ENCODE measurements at regions not wholly inside any gene's neighbourhood (a gene's known extent, or its start where the extent isn't known, plus 50 kb on each side); places are given as distances from the start of the nearest gene placed in this dataset.
A peak's percentile ranks its signal among the peaks of the same experiment; 100 is the strongest.
"Not testable (repeated sequence)": the region's sequence is repeated elsewhere in the genome, so short reads cannot be mapped to it uniquely, and the experiment has no call there.

- Histone ChIP-seq H3K27ac (ENCODE audit: low read length, poor library complexity, severe bottlenecking) (no peak overlapping the region), H2BK12ac (ENCODE audit: low read length in 2 of 2) (no peak overlapping the region), H3K9ac (ENCODE audit: low read length) (no peak overlapping the region), H2AFZ (ENCODE audit: low read depth, low read length) (no peak overlapping the region), H3K27me3 (ENCODE audit: control insufficient read depth in 1 of 2, insufficient read depth in 1 of 2, low read length in 2 of 2) (no peaks in the 10 kb centered on the region), H3K23ac (ENCODE audit: low read length in 2 of 2) (no peak overlapping the region), H3K79me1 (replicated peaks; ENCODE audit: low read length, poor library complexity, severe bottlenecking) (peaks cover 2% of the 10 kb centered on the region), H3K4me2 (ENCODE audit: low read length, poor library complexity, severe bottlenecking) (no peak overlapping the region), H2BK120ac (ENCODE audit: low read depth, low read length) (no peak overlapping the region), H3K4me3 (ENCODE audit: insufficient read depth in 1 of 2, low read depth in 1 of 2, low read length in 2 of 2) (no peak overlapping the region), H3K4me1 (ENCODE audit: control insufficient read depth, insufficient read depth, low read depth, low read length) (peaks cover 7% of the 10 kb centered on the region), H3K9me3 (ENCODE audit: control insufficient read depth, low read length) (no peaks in the 10 kb centered on the region), H4K8ac (ENCODE audit: low read length) (no peak overlapping the region), H4K91ac (ENCODE audit: low read length) (no peak overlapping the region), H3K36me3 (ENCODE audit: control insufficient read depth in 1 of 2, insufficient read depth in 2 of 2, low read depth in 1 of 2, low read length in 2 of 2) (no peaks in the 10 kb centered on the region), H2BK5ac (ENCODE audit: low read depth, low read length, poor library complexity, severe bottlenecking) (no peak overlapping the region), H3K14ac (ENCODE audit: low read length in 2 of 2) (no peak overlapping the region), H2AK5ac (ENCODE audit: low read length, severe bottlenecking) (no peak overlapping the region), H3K18ac (ENCODE audit: low read depth in 1 of 2, low read length in 2 of 2) (no peak overlapping the region), H2BK15ac (ENCODE audit: low read depth, poor library complexity, severe bottlenecking) (no peak overlapping the region), H3K4ac (ENCODE audit: low read depth in 1 of 2, low read length in 2 of 2) (no peak overlapping the region)
- whole genome bisulfite sequencing = 5% methylated on average over 1 of the region's 1 CpG
- DNase-seq = no peak
Measured at GRCh38 chr6:85357651-85358050, 92.2 kb upstream of the NT5E start.

- not testable (repeated sequence) for H2BK120ac ChIP-seq (ENCODE audit: low read depth, low read length); DNase-seq
- no CpG with 5 or more reads among the region's 3 CpGs for WGBS
Measured at GRCh38 chr6:85356743-85357142, 93.1 kb upstream of the NT5E start.

GRCh38 chr6:85355816-85356215 lies 94.1 kb upstream of the NT5E start:
- H2BK15ac ChIP-seq (ENCODE audit: low read depth, poor library complexity, severe bottlenecking) = no peak overlapping the region
- no peaks in the 10 kb centered on the region for H3K36me3 ChIP-seq (ENCODE audit: control insufficient read depth in 1 of 2, insufficient read depth in 2 of 2, low read depth in 1 of 2, low read length in 2 of 2)
- no peak overlapping the region for H3K14ac ChIP-seq (ENCODE audit: low read length in 2 of 2)
- no peak overlapping the region for H3K23ac ChIP-seq (ENCODE audit: low read length in 2 of 2)
- no peak overlapping the region for H3K18ac ChIP-seq (ENCODE audit: low read depth in 1 of 2, low read length in 2 of 2)
- no peak overlapping the region for H3K4ac ChIP-seq (ENCODE audit: low read depth in 1 of 2, low read length in 2 of 2)
- peak overlapping the region; percentile 68 for H2AK5ac ChIP-seq (ENCODE audit: low read length, severe bottlenecking)
- H2BK5ac ChIP-seq (ENCODE audit: low read depth, low read length, poor library complexity, severe bottlenecking) = no peak overlapping the region
- H3K4me1 ChIP-seq (ENCODE audit: control insufficient read depth, insufficient read depth, low read depth, low read length) = peaks cover 2% of the 10 kb centered on the region
- no peak for DNase-seq
- H2BK120ac ChIP-seq (ENCODE audit: low read depth, low read length) = no peak overlapping the region
- no peak overlapping the region for H3K4me2 ChIP-seq (ENCODE audit: low read length, poor library complexity, severe bottlenecking)
- H2AFZ ChIP-seq (ENCODE audit: low read depth, low read length) = no peak overlapping the region
- H4K8ac ChIP-seq (ENCODE audit: low read length) = no peak overlapping the region
- no peaks in the 10 kb centered on the region for H3K27me3 ChIP-seq (ENCODE audit: control insufficient read depth in 1 of 2, insufficient read depth in 1 of 2, low read length in 2 of 2)
- peaks cover 2% of the 10 kb centered on the region for H3K79me1 ChIP-seq (replicated peaks; ENCODE audit: low read length, poor library complexity, severe bottlenecking)
- peak overlapping the region; percentile 77 for H3K9ac ChIP-seq (ENCODE audit: low read length)
- H3K27ac ChIP-seq (ENCODE audit: low read length, poor library complexity, severe bottlenecking) = no peak overlapping the region
- no peak overlapping the region for H2BK12ac ChIP-seq (ENCODE audit: low read length in 2 of 2)
- H4K91ac ChIP-seq (ENCODE audit: low read length) = no peak overlapping the region
- WGBS = 64% methylated on average over 2 of the region's 2 CpGs
- no peak overlapping the region for H3K4me3 ChIP-seq (ENCODE audit: insufficient read depth in 1 of 2, low read depth in 1 of 2, low read length in 2 of 2)
- H3K9me3 ChIP-seq (ENCODE audit: control insufficient read depth, low read length) = no peaks in the 10 kb centered on the region

More at GRCh38 chr6:85356743-85357142, 93.1 kb upstream of the NT5E start:
- not testable (repeated sequence) for H2BK5ac ChIP-seq (ENCODE audit: low read depth, low read length, poor library complexity, severe bottlenecking); H3K9ac ChIP-seq (ENCODE audit: low read length); H2AK5ac ChIP-seq (ENCODE audit: low read length, severe bottlenecking); H3K4me3 ChIP-seq (ENCODE audit: insufficient read depth in 1 of 2, low read depth in 1 of 2, low read length in 2 of 2); H3K23ac ChIP-seq (ENCODE audit: low read length in 2 of 2); H3K9me3 ChIP-seq (ENCODE audit: control insufficient read depth, low read length); H2BK15ac ChIP-seq (ENCODE audit: low read depth, poor library complexity, severe bottlenecking); H2AFZ ChIP-seq (ENCODE audit: low read depth, low read length); H3K4ac ChIP-seq (ENCODE audit: low read depth in 1 of 2, low read length in 2 of 2); H3K27ac ChIP-seq (ENCODE audit: low read length, poor library complexity, severe bottlenecking); H3K4me2 ChIP-seq (ENCODE audit: low read length, poor library complexity, severe bottlenecking); H3K14ac ChIP-seq (ENCODE audit: low read length in 2 of 2); H3K36me3 ChIP-seq (ENCODE audit: control insufficient read depth in 1 of 2, insufficient read depth in 2 of 2, low read depth in 1 of 2, low read length in 2 of 2); H3K79me1 ChIP-seq (replicated peaks; ENCODE audit: low read length, poor library complexity, severe bottlenecking); H4K8ac ChIP-seq (ENCODE audit: low read length); H3K27me3 ChIP-seq (ENCODE audit: control insufficient read depth in 1 of 2, insufficient read depth in 1 of 2, low read length in 2 of 2); H4K91ac ChIP-seq (ENCODE audit: low read length); H3K4me1 ChIP-seq (ENCODE audit: control insufficient read depth, insufficient read depth, low read depth, low read length); H3K18ac ChIP-seq (ENCODE audit: low read depth in 1 of 2, low read length in 2 of 2); H2BK12ac ChIP-seq (ENCODE audit: low read length in 2 of 2)

GRCh38 chr6:85354761-85355618 lies 94.9 kb upstream of the NT5E start:
- Histone ChIP-seq H2AK5ac (ENCODE audit: low read length, severe bottlenecking) (no peak overlapping the region), H2BK5ac (ENCODE audit: low read depth, low read length, poor library complexity, severe bottlenecking) (no peak overlapping the region)

More at GRCh38 chr6:85354761-85355618, 94.9 kb upstream of the NT5E start:
- Histone ChIP-seq H4K91ac (ENCODE audit: low read length) (no peak overlapping the region), H3K18ac (ENCODE audit: low read depth in 1 of 2, low read length in 2 of 2) (no peak overlapping the region), H3K4me2 (ENCODE audit: low read length, poor library complexity, severe bottlenecking) (no peak overlapping the region), H3K79me1 (replicated peaks; ENCODE audit: low read length, poor library complexity, severe bottlenecking) (peaks cover 2% of the 10 kb centered on the region), H3K27ac (ENCODE audit: low read length, poor library complexity, severe bottlenecking) (no peak overlapping the region), H4K8ac (ENCODE audit: low read length) (no peak overlapping the region), H3K9ac (ENCODE audit: low read length) (peak overlapping the region; percentile 77), H3K4me1 (ENCODE audit: control insufficient read depth, insufficient read depth, low read depth, low read length) (peaks cover 4% of the 10 kb centered on the region), H3K23ac (ENCODE audit: low read length in 2 of 2) (no peak overlapping the region), H3K4me3 (ENCODE audit: insufficient read depth in 1 of 2, low read depth in 1 of 2, low read length in 2 of 2) (no peak overlapping the region), H3K27me3 (ENCODE audit: control insufficient read depth in 1 of 2, insufficient read depth in 1 of 2, low read length in 2 of 2) (no peaks in the 10 kb centered on the region), H2BK120ac (ENCODE audit: low read depth, low read length) (no peak overlapping the region), H3K4ac (ENCODE audit: low read depth in 1 of 2, low read length in 2 of 2) (no peak overlapping the region), H3K14ac (ENCODE audit: low read length in 2 of 2) (no peak overlapping the region), H3K36me3 (ENCODE audit: control insufficient read depth in 1 of 2, insufficient read depth in 2 of 2, low read depth in 1 of 2, low read length in 2 of 2) (no peaks in the 10 kb centered on the region), H2BK12ac (ENCODE audit: low read length in 2 of 2) (no peak overlapping the region), H3K9me3 (ENCODE audit: control insufficient read depth, low read length) (no peaks in the 10 kb centered on the region), H2AFZ (ENCODE audit: low read depth, low read length) (no peak overlapping the region), H2BK15ac (ENCODE audit: low read depth, poor library complexity, severe bottlenecking) (no peak overlapping the region)
- 11% methylated on average over 4 of the region's 10 CpGs for WGBS
- peak; percentile 69 for DNase-seq

All from mesenchymal stem cell (in vitro differentiated cells and primary cell).